ENCODE measurements at regions not wholly inside any gene's neighbourhood (a gene's known extent, or its start where the extent isn't known, plus 50 kb on each side); places are given as distances from the start of the nearest gene placed in this dataset.
"Not testable (repeated sequence)": the region's sequence is repeated elsewhere in the genome, so short reads cannot be mapped to it uniquely, and the experiment has no call there.

- Mint-ChIP-seq H3K9me3 (no peaks in the 10 kb centered on the region), H3K27ac (no peak overlapping the region), H3K4me3 (no peak overlapping the region), H3K27me3 (ENCODE audit: low read depth, poor library complexity) (no peaks in the 10 kb centered on the region), H3K36me3 (ENCODE audit: low read depth) (no peaks in the 10 kb centered on the region), H3K4me1 (peaks cover 40% of the 10 kb centered on the region)
- TF ChIP-seq, protein P1, sequence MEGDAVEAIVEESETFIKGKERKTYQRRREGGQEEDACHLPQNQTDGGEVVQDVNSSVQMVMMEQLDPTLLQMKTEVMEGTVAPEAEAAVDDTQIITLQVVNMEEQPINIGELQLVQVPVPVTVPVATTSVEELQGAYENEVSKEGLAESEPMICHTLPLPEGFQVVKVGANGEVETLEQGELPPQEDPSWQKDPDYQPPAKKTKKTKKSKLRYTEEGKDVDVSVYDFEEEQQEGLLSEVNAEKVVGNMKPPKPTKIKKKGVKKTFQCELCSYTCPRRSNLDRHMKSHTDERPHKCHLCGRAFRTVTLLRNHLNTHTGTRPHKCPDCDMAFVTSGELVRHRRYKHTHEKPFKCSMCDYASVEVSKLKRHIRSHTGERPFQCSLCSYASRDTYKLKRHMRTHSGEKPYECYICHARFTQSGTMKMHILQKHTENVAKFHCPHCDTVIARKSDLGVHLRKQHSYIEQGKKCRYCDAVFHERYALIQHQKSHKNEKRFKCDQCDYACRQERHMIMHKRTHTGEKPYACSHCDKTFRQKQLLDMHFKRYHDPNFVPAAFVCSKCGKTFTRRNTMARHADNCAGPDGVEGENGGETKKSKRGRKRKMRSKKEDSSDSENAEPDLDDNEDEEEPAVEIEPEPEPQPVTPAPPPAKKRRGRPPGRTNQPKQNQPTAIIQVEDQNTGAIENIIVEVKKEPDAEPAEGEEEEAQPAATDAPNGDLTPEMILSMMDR (IDR thresholded peaks at IDR 0.05): no peak
- DNase-seq: no peak
These were observed 135.3 kb upstream of the TPM1 start for GRCh38 chr15:62907275-62907674.

DNA sequence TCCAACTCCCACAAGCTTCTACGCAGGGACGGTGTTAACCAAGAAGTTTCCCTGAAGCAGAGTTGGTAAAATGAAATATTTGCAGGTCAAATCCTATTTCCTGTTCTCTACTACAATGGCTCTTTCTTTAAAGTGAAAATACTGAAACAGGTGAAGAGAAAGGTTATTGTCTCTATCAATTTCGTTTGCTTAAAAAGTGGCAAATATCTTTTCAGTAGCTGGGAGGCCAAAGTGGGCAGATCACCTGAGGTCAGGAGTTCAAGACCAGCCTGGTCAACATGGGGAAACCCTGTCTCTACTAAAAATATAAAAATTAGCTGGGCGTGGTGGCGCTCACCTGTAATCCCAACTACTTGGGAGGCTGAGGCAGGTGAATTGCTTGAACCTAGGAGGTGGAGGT is 134.2 kb upstream of the TPM1 start:
- H3K27ac Mint-ChIP-seq; H3K9me3 Mint-ChIP-seq; H3K36me3 Mint-ChIP-seq (ENCODE audit: low read depth); DNase-seq; H3K27me3 Mint-ChIP-seq (ENCODE audit: low read depth, poor library complexity); H3K4me3 Mint-ChIP-seq: not testable (repeated sequence)
- peaks cover 40% of the 10 kb centered on the region for H3K4me1 Mint-ChIP-seq

DNA sequence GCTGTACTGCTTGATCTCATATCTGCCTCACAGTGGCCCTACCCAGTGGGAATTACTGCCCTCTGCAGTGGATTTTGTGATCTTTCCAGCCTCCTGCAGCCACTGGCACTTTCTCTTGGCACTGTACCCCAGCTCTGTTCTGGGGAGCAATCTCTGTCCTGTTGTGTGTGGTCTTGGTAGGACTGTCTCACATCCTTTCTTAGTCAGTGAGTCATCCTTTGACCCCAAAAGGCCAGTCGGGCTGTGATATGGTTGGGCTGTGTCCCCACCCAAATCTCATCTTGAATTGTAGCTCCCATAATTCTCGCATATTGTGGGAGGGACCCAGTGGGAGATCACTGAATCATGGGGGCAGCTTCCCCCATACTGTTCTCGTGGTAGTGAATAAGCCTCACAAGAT is 133.3 kb upstream of the TPM1 start:
- no peaks in the 10 kb centered on the region for H3K27me3 Mint-ChIP-seq (ENCODE audit: low read depth, poor library complexity)
- peaks cover 35% of the 10 kb centered on the region for H3K4me1 Mint-ChIP-seq
- no peak overlapping the region for H3K4me3 Mint-ChIP-seq

DNA sequence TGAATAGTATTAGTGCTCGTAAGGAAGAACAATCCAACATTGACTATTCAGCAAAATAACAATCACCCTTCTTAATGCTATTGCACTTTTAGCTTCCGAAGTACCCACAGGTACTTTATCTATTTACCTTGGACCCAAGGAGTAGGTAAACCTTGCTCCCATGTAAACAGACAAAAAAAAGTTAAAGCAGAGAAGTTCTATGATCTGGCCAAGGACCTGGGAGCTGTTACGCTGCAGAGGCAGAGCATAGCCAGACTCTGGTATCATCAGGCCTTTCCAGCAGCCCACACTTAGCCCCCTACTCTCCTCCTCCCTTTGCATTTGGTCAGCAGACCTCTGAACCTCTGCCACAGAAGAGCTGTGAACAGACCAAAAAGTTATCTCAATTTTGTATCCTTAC is 130.3 kb upstream of the TPM1 start:
- no peaks in the 10 kb centered on the region for H3K27me3 Mint-ChIP-seq (ENCODE audit: low read depth, poor library complexity)
- TF ChIP-seq, protein P1 (IDR thresholded peaks at IDR 0.05): no peak
- H3K4me3 Mint-ChIP-seq: no peak overlapping the region
- DNase-seq: no peak
- peaks cover 25% of the 10 kb centered on the region for H3K4me1 Mint-ChIP-seq
- no peaks in the 10 kb centered on the region for H3K36me3 Mint-ChIP-seq (ENCODE audit: low read depth)
- H3K9me3 Mint-ChIP-seq: no peaks in the 10 kb centered on the region
- H3K27ac Mint-ChIP-seq: no peak overlapping the region

More for the DNA sequence above, 133.3 kb upstream of the TPM1 start:
- Mint-ChIP-seq H3K9me3 (no peaks in the 10 kb centered on the region), H3K36me3 (ENCODE audit: low read depth) (no peaks in the 10 kb centered on the region), H3K27ac (no peak overlapping the region)
- no peak for DNase-seq
- TF ChIP-seq, protein P1 (IDR thresholded peaks at IDR 0.05): no peak

- H3K4me1 Mint-ChIP-seq: peaks cover 25% of the 10 kb centered on the region
- peak; percentile 20 for DNase-seq
These were observed 129.7 kb upstream of the TPM1 start for GRCh38 chr15:62912808-62913207.

GRCh38 chr15:62913246-62913645 is 129.3 kb upstream of the TPM1 start:
- peaks cover 25% of the 10 kb centered on the region for H3K4me1 Mint-ChIP-seq
- no peak overlapping the region for H3K4me3 Mint-ChIP-seq
- H3K9me3 Mint-ChIP-seq: peaks cover 3% of the 10 kb centered on the region
- no peaks in the 10 kb centered on the region for H3K27me3 Mint-ChIP-seq (ENCODE audit: low read depth, poor library complexity)
- DNase-seq: no peak
- H3K36me3 Mint-ChIP-seq (ENCODE audit: low read depth): no peaks in the 10 kb centered on the region
- TF ChIP-seq, protein P1 (IDR thresholded peaks at IDR 0.05): no peak
- H3K27ac Mint-ChIP-seq: no peak overlapping the region

More at GRCh38 chr15:62912808-62913207, 129.7 kb upstream of the TPM1 start:
- Mint-ChIP-seq H3K27ac (no peak overlapping the region), H3K4me3 (no peak overlapping the region), H3K36me3 (ENCODE audit: low read depth) (no peaks in the 10 kb centered on the region), H3K9me3 (peaks cover 2% of the 10 kb centered on the region), H3K27me3 (ENCODE audit: low read depth, poor library complexity) (no peaks in the 10 kb centered on the region)
- TF ChIP-seq, protein P1 (IDR thresholded peaks at IDR 0.05): peak; percentile 10
